Common myeloid progenitor, CD34-positive (primary cell): ENCODE measurements at regions not wholly inside any gene's neighbourhood (a gene's known extent, or its start where the extent isn't known, plus 50 kb on each side); places are given as distances from the start of the nearest gene placed in this dataset.
A peak's percentile ranks its signal among the peaks of the same experiment; 100 is the strongest.

ENCODE experiments used
- CTCF ChIA-PET: fragments of 350-600 bp; sonication (Branson Sonifier 250); formaldehyde crosslinking; loops from one replicate; lab custom pipeline; 2021; ENCODE audit warnings: antibody characterized with exemption; lab: Charles Lee
- POLR2A ChIA-PET: fragments of 350-600 bp; sonication (Branson Sonifier 250); formaldehyde crosslinking; loops from one replicate; lab custom pipeline; 2021; ENCODE audit warnings: antibody characterized with exemption; lab: Charles Lee
- DNase-seq, 3 donors: peaks; one replicate each; pipeline versions ENCODE4 v3.0.0 to v3.0.0-alpha.2; 2013
- H3K27ac ChIP-seq, 2 experiments: 1 replicate in 1 of 2; 2 replicates in 1 of 2; pipeline ENCODE4 v1.7.0; 2013; ENCODE audit warnings: inconsistent platforms in 2 of 2, low read length in 2 of 2, mild to moderate bottlenecking in 2 of 2, low read depth in 1 of 2, moderate library complexity in 1 of 2; ENCODE audit not compliant: severe bottlenecking in 2 of 2, insufficient read depth in 1 of 2, poor library complexity in 1 of 2
- H3K27me3 ChIP-seq, 5 experiments: replicated peaks in 2 of 5; 1 replicate in 3 of 5; 2 replicates in 2 of 5; pipeline versions ENCODE4 v1.6.1 to v1.7.0; 2013; ENCODE audit warnings: low read length in 4 of 5, mild to moderate bottlenecking in 2 of 5, moderate library complexity in 2 of 5, inconsistent platforms in 1 of 5; ENCODE audit not compliant: insufficient read depth in 5 of 5, control insufficient read depth in 4 of 5
- H3K36me3 ChIP-seq, 4 experiments: 1 replicate in 2 of 4; 2 replicates in 2 of 4; pipeline versions ENCODE4 v1.6.1 to v1.7.0; 2013; ENCODE audit warnings: low read length in 3 of 4, control low read depth in 1 of 4, mild to moderate bottlenecking in 1 of 4; ENCODE audit not compliant: control insufficient read depth in 4 of 4, insufficient read depth in 4 of 4
- H3K4me1 ChIP-seq, 4 experiments: 1 replicate in 3 of 4; 2 replicates in 1 of 4; pipeline versions ENCODE4 v1.6.1 to v1.7.1; 2013; ENCODE audit warnings: low read length in 3 of 4, mild to moderate bottlenecking in 3 of 4, control low read depth in 1 of 4, inconsistent platforms in 1 of 4, moderate library complexity in 1 of 4; ENCODE audit not compliant: control insufficient read depth in 4 of 4, insufficient read depth in 4 of 4; ENCODE audit errors: control extremely low read depth in 1 of 4
- H3K4me3 ChIP-seq, 7 experiments: 1 replicate in 4 of 7; 2 replicates in 3 of 7; pipeline versions ENCODE4 v1.5.1 to v1.7.0; 2013; ENCODE audit warnings: mild to moderate bottlenecking in 7 of 7, low read length in 6 of 7, moderate library complexity in 6 of 7, inconsistent platforms in 2 of 7, low read depth in 2 of 7, control low read depth in 1 of 7; ENCODE audit not compliant: insufficient read depth in 4 of 7, control insufficient read depth in 1 of 7; ENCODE audit errors: extremely low read depth in 1 of 7
- H3K9me3 ChIP-seq, 5 experiments: 1 replicate in 4 of 5; 2 replicates in 1 of 5; pipeline versions ENCODE4 v1.6.1 to v1.7.1; 2013; ENCODE audit warnings: low read length in 4 of 5, mild to moderate bottlenecking in 2 of 5, inconsistent platforms in 1 of 5, low read depth in 1 of 5, moderate library complexity in 1 of 5; ENCODE audit not compliant: control insufficient read depth in 4 of 5, insufficient read depth in 2 of 5; ENCODE audit errors: control extremely low read depth in 1 of 5
- WGBS: methylation state at CpG from one replicate; pipeline ENCODE4 v1.1.5; 2013; ENCODE audit not compliant: insufficient coverage; 5-methylcytosine and 5-hydroxymethylcytosine counted together

DNA sequence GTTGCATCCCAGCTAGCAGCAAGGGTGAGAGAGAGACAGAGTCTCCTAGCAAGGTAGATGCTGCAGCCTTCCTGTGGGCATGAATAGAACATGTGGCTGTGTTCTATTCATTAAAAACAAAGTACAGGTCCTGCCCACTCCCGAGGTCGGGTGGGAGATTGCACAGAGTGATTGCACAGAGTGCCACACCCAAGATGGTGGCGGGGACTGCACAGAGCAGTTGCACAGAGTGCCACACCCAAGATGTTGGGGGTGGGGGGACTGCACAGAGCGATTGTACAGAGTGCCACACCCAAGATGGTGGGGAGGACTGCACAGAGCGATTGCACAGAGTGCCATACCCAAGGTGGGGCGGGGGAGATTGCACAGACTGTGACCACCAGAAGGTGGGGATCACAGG, 410.8 kb upstream of the EEF2KMT start:
- WGBS: 88% methylated on average over 6 of the region's 6 CpGs
- H3K27me3 ChIP-seq: peaks cover 0 to 11% (median 0%) of the 10 kb centered on the region in 5 experiments
- H3K36me3 ChIP-seq: no peaks in the 10 kb centered on the region
- no peak for DNase-seq
- POLR2A ChIA-PET: no interaction called here
- H3K4me1 ChIP-seq: no peaks in the 10 kb centered on the region
- H3K9me3 ChIP-seq: no peaks in the 10 kb centered on the region
- no peak overlapping the region for H3K4me3 ChIP-seq
- no peak overlapping the region for H3K27ac ChIP-seq
- CTCF ChIA-PET: no interaction called here

DNA sequence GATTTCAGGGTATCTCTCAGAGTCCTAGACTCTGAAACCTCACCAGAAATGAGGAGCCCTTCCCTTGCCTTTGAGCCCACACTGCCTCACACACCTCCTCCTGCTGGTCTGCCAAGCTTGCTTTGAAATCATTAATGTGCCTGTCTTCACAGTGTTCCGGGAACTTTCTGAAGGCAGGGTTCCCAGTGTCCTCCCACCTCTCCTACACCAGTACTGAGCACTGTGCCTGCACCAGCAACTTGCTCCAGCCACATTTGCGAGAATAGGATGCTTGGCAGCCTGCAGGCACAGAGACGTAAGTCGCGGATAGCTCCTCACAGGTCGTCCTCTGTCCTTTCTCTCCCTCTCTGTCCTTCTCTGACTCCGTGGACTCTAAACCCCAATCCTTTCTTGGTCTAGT, 408.4 kb upstream of the EEF2KMT start:
- ChIA-PET POLR2A (no interaction called here), CTCF (no interaction called here)

DNA sequence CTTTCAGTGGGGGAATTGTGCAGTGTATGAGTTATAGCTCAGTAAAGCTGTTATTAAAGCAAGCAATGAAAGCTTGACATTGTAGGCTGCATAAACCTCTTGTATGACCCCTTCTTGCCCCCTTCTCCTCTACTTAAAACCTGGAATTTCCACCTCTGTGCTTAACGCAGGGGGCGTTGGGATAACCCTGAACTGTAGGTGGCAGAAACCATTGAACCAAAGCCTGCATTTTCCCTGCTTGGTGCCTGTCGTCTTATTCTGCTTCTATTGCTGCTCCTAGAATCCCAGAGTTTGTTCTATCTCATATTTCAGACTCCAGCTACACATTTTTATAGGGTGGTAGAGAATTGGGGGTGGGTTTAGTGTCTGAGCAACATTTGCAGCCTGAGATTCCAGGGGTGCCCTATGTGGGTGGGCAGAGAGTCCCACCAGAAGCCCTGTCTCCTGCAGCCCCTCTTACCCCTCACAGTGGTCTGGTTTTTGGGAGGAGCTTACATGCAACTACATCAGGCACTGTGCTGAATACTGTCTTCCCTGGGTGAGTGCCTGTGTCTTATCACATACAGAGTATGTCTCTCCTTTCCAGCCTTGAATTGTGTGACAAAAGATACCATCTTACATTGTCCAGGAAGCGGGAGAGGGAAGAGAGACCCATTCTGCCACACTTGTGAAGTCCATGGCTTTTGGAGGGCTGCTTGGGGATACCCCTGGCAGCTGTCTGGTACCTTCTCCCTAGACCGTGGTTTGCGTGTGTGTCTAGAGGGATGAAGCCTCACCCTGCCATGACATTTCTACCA, 407.7 kb upstream of the EEF2KMT start:
- 83% methylated on average over 4 of the region's 6 CpGs for WGBS
- no peak for DNase-seq
- no peak overlapping the region for H3K27ac ChIP-seq
- H3K4me3 ChIP-seq: no peak overlapping the region
- CTCF ChIA-PET: interaction anchor here (1.0 kb wide), 1 partner anchor 110 kb away, joined by 3 read pairs; no protein-coding TSS in a partner anchor
- H3K9me3 ChIP-seq: no peaks in the 10 kb centered on the region
- H3K36me3 ChIP-seq: no peaks in the 10 kb centered on the region
- no peaks in the 10 kb centered on the region for H3K4me1 ChIP-seq
- POLR2A ChIA-PET: no interaction called here
- H3K27me3 ChIP-seq: peaks cover 0 to 11% (median 0%) of the 10 kb centered on the region in 5 experiments

More for the DNA sequence above, 408.4 kb upstream of the EEF2KMT start:
- 80% methylated on average over 1 of the region's 7 CpGs for WGBS
- Histone ChIP-seq H3K4me1 (no peaks in the 10 kb centered on the region), H3K27ac (no peak overlapping the region), H3K9me3 (no peaks in the 10 kb centered on the region), H3K36me3 (no peaks in the 10 kb centered on the region), H3K4me3 (no peak overlapping the region), H3K27me3 (peaks cover 0 to 11% (median 0%) of the 10 kb centered on the region in 5 experiments)
- no peak for DNase-seq

DNA sequence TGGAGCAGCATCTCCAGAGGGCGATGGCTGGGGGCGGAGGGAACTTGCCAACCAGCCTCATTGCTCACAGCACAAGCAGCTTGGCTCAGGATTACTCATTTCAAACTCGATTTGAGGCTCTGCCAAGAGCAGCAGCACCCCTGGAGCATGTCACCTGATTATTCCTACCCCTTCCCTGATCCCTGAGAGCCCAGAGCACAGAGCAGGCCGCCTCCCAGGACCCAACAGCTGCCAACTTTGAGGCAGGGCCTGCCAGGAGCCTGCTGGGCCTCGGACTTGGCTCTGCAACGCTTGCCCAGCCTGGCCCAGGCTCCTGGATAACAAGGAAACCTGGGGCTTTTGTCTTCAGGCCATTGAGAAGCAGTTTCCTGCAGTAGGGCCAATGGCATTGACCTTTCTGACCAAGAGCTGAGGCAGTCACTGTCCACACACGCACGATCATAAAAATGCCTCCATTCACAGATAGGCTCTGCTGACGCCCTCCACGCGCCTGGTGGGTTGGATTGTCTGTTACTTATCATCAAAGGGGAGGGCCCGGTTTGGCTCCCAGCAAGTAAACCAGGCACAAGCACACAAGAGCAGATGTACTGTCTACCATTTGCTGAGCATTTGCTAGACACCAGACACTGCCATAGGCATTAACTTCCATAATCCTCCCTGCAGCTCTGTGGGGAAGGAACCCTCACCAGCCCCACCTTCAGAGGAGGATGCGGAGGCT, 406.6 kb upstream of the EEF2KMT start:
- no peak overlapping the region for H3K4me3 ChIP-seq
- no peak for DNase-seq
- H3K27me3 ChIP-seq: peaks cover 0 to 11% (median 0%) of the 10 kb centered on the region in 5 experiments
- WGBS: 70% methylated on average over 8 of the region's 13 CpGs
- no peaks in the 10 kb centered on the region for H3K4me1 ChIP-seq
- H3K36me3 ChIP-seq: no peaks in the 10 kb centered on the region
- H3K9me3 ChIP-seq: peaks cover 0 to 2% (median 2%) of the 10 kb centered on the region in 5 experiments
- ChIA-PET POLR2A (no interaction called here), CTCF (interaction anchor here (1.0 kb wide), 1 partner anchor 111 kb away, joined by 3 read pairs; no protein-coding TSS in a partner anchor)
- no peak overlapping the region for H3K27ac ChIP-seq

DNA sequence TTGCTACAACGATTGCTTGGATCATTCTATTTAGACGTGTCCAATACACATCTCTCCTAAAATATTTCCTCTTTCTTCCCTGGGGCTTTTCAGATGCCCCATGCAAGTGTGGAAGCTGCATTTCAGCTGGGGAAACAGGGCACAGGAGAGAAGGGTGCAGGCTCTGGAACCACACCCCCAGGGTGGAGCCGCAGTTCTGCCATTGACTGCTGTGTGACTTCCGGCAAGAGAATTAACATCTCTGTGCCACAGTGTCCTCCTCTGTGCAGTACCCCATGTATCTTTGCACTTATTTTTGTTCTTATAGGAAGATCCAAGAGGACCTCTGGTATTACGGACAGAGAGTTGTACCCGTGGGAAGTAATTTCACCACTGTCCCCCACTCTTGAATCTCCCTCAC, 405.3 kb upstream of the EEF2KMT start:
- no peak overlapping the region for H3K4me3 ChIP-seq
- DNase-seq: no peak
- ChIA-PET POLR2A (no interaction called here), CTCF (no interaction called here)
- H3K4me1 ChIP-seq: no peaks in the 10 kb centered on the region
- H3K36me3 ChIP-seq: no peaks in the 10 kb centered on the region
- H3K27ac ChIP-seq: no peak overlapping the region
- WGBS: 90% methylated on average over 2 of the region's 6 CpGs
- peaks cover 0 to 2% (median 2%) of the 10 kb centered on the region in 5 experiments for H3K9me3 ChIP-seq
- H3K27me3 ChIP-seq: peaks cover 0 to 11% (median 0%) of the 10 kb centered on the region in 5 experiments

- peak in 2 of 3 donors; percentile 4 to 8 for DNase-seq
- 32% methylated on average over 7 of the region's 7 CpGs for WGBS
- H3K9me3 ChIP-seq: peaks cover 0 to 2% (median 2%) of the 10 kb centered on the region in 5 experiments
- peaks cover 0 to 11% (median 0%) of the 10 kb centered on the region in 5 experiments for H3K27me3 ChIP-seq
- POLR2A ChIA-PET: no interaction called here
- no peak overlapping the region for H3K27ac ChIP-seq
- H3K4me1 ChIP-seq: no peaks in the 10 kb centered on the region
- CTCF ChIA-PET: interaction anchor here (0.7 kb wide), 1 partner anchor 9 kb away, joined by 3 read pairs; no protein-coding TSS in a partner anchor
- H3K4me3 ChIP-seq: no peak overlapping the region
- H3K36me3 ChIP-seq: no peaks in the 10 kb centered on the region
Observed at GRCh38 chr16:5502467-5502869, 404.9 kb upstream of the EEF2KMT start.
